ENCODE measurements at regions not wholly inside any gene's neighbourhood (a gene's known extent, or its start where the extent isn't known, plus 50 kb on each side); places are given as distances from the start of the nearest gene placed in this dataset.

GRCh38 chr3:28973609-28974008 lies 307.3 kb upstream of the RBMS3 start:
- no peaks in the 10 kb centered on the region for H3K36me3 ChIP-seq (ENCODE audit: control insufficient read depth in 3 of 3, insufficient read depth in 2 of 3, low read depth in 1 of 3, low read length in 3 of 3)
- no peaks in the 10 kb centered on the region for H3K4me1 ChIP-seq (ENCODE audit: control insufficient read depth in 3 of 3, insufficient read depth in 2 of 3, low read depth in 1 of 3, low read length in 2 of 3)
- H3K27ac ChIP-seq (ENCODE audit: low read depth in 1 of 3, low read length in 2 of 3): no peak overlapping the region
- FAIRE-seq: no peak
- DNase-seq: no peak
- H3K27me3 ChIP-seq (ENCODE audit: control insufficient read depth in 3 of 3, insufficient read depth in 3 of 3, low read length in 3 of 3): no peaks in the 10 kb centered on the region
- peaks cover 3 to 13% of the 10 kb centered on the region in 2 donors for H3K9me3 ChIP-seq (ENCODE audit: control insufficient read depth in 2 of 2, insufficient read depth in 1 of 2, low read depth in 1 of 2, low read length in 1 of 2)
- H3K4me3 ChIP-seq (ENCODE audit: low read depth in 1 of 3, low read length in 3 of 3): no peak overlapping the region

- FAIRE-seq (no peak), DNase-seq (no peak)
- 60 to 63% (median 63%) methylated on average over 3 of the region's 3 CpGs for WGBS, 3 donors
- H3K36me3 ChIP-seq (ENCODE audit: control insufficient read depth in 3 of 3, insufficient read depth in 2 of 3, low read depth in 1 of 3, low read length in 3 of 3): no peaks in the 10 kb centered on the region
- no peaks in the 10 kb centered on the region for H3K9me3 ChIP-seq (ENCODE audit: control insufficient read depth in 2 of 2, insufficient read depth in 1 of 2, low read depth in 1 of 2, low read length in 1 of 2)
- H3K4me1 ChIP-seq (ENCODE audit: control insufficient read depth in 3 of 3, insufficient read depth in 2 of 3, low read depth in 1 of 3, low read length in 2 of 3): no peaks in the 10 kb centered on the region
- H3K27ac ChIP-seq (ENCODE audit: low read depth in 1 of 3, low read length in 2 of 3): no peak overlapping the region
- no peaks in the 10 kb centered on the region for H3K27me3 ChIP-seq (ENCODE audit: control insufficient read depth in 3 of 3, insufficient read depth in 3 of 3, low read length in 3 of 3)
- no peak overlapping the region for H3K4me3 ChIP-seq (ENCODE audit: low read depth in 1 of 3, low read length in 3 of 3)
Observed at GRCh38 chr3:28978092-28978491, 302.8 kb upstream of the RBMS3 start.

- H3K36me3 ChIP-seq (ENCODE audit: control insufficient read depth in 3 of 3, insufficient read depth in 2 of 3, low read depth in 1 of 3, low read length in 3 of 3): no peaks in the 10 kb centered on the region
- FAIRE-seq: no peak
- no peak overlapping the region for H3K4me3 ChIP-seq (ENCODE audit: low read depth in 1 of 3, low read length in 3 of 3)
- H3K27ac ChIP-seq (ENCODE audit: low read depth in 1 of 3, low read length in 2 of 3): no peak overlapping the region
- no peaks in the 10 kb centered on the region for H3K9me3 ChIP-seq (ENCODE audit: control insufficient read depth in 2 of 2, insufficient read depth in 1 of 2, low read depth in 1 of 2, low read length in 1 of 2)
- no peaks in the 10 kb centered on the region for H3K4me1 ChIP-seq (ENCODE audit: control insufficient read depth in 3 of 3, insufficient read depth in 2 of 3, low read depth in 1 of 3, low read length in 2 of 3)
- 82 to 89% (median 88%) methylated on average over 1 of the region's 1 CpG for WGBS, 3 donors
- no peak for DNase-seq
- no peaks in the 10 kb centered on the region for H3K27me3 ChIP-seq (ENCODE audit: control insufficient read depth in 3 of 3, insufficient read depth in 3 of 3, low read length in 3 of 3)
Observed at GRCh38 chr3:28980131-28980530, 300.7 kb upstream of the RBMS3 start.

- no peaks in the 10 kb centered on the region for H3K9me3 ChIP-seq (ENCODE audit: control insufficient read depth in 2 of 2, insufficient read depth in 1 of 2, low read depth in 1 of 2, low read length in 1 of 2)
- H3K4me1 ChIP-seq (ENCODE audit: control insufficient read depth in 3 of 3, insufficient read depth in 2 of 3, low read depth in 1 of 3, low read length in 2 of 3): no peaks in the 10 kb centered on the region
- no peaks in the 10 kb centered on the region for H3K27me3 ChIP-seq (ENCODE audit: control insufficient read depth in 3 of 3, insufficient read depth in 3 of 3, low read length in 3 of 3)
- DNase-seq (no peak), FAIRE-seq (no peak)
- no peak overlapping the region for H3K27ac ChIP-seq (ENCODE audit: low read depth in 1 of 3, low read length in 2 of 3)
- H3K36me3 ChIP-seq (ENCODE audit: control insufficient read depth in 3 of 3, insufficient read depth in 2 of 3, low read depth in 1 of 3, low read length in 3 of 3): no peaks in the 10 kb centered on the region
- no peak overlapping the region for H3K4me3 ChIP-seq (ENCODE audit: low read depth in 1 of 3, low read length in 3 of 3)
Observed at GRCh38 chr3:28980631-28981030, 300.2 kb upstream of the RBMS3 start.

- FAIRE-seq: no peak
- H3K27me3 ChIP-seq (ENCODE audit: control insufficient read depth in 3 of 3, insufficient read depth in 3 of 3, low read length in 3 of 3): no peaks in the 10 kb centered on the region
- H3K4me1 ChIP-seq (ENCODE audit: control insufficient read depth in 3 of 3, insufficient read depth in 2 of 3, low read depth in 1 of 3, low read length in 2 of 3): no peaks in the 10 kb centered on the region
- DNase-seq: no peak
- peaks cover 0 to 2% of the 10 kb centered on the region in 2 donors for H3K9me3 ChIP-seq (ENCODE audit: control insufficient read depth in 2 of 2, insufficient read depth in 1 of 2, low read depth in 1 of 2, low read length in 1 of 2)
- WGBS, 3 donors: 85 to 94% (median 92%) methylated on average over 2 of the region's 2 CpGs
- H3K36me3 ChIP-seq (ENCODE audit: control insufficient read depth in 3 of 3, insufficient read depth in 2 of 3, low read depth in 1 of 3, low read length in 3 of 3): no peaks in the 10 kb centered on the region
- no peak overlapping the region for H3K4me3 ChIP-seq (ENCODE audit: low read depth in 1 of 3, low read length in 3 of 3)
- H3K27ac ChIP-seq (ENCODE audit: low read depth in 1 of 3, low read length in 2 of 3): no peak overlapping the region
Observed at GRCh38 chr3:28982906-28983305, 298.0 kb upstream of the RBMS3 start.

- Histone ChIP-seq H3K36me3 (ENCODE audit: control insufficient read depth in 3 of 3, insufficient read depth in 2 of 3, low read depth in 1 of 3, low read length in 3 of 3) (no peaks in the 10 kb centered on the region), H3K4me3 (ENCODE audit: low read depth in 1 of 3, low read length in 3 of 3) (no peak overlapping the region), H3K27me3 (ENCODE audit: control insufficient read depth in 3 of 3, insufficient read depth in 3 of 3, low read length in 3 of 3) (no peaks in the 10 kb centered on the region), H3K27ac (ENCODE audit: low read depth in 1 of 3, low read length in 2 of 3) (no peak overlapping the region), H3K4me1 (ENCODE audit: control insufficient read depth in 3 of 3, insufficient read depth in 2 of 3, low read depth in 1 of 3, low read length in 2 of 3) (no peaks in the 10 kb centered on the region), H3K9me3 (ENCODE audit: control insufficient read depth in 2 of 2, insufficient read depth in 1 of 2, low read depth in 1 of 2, low read length in 1 of 2) (peaks cover 0 to 6% of the 10 kb centered on the region in 2 donors)
- DNase-seq: no peak
- FAIRE-seq: no peak
Observed at GRCh38 chr3:28986922-28987321, 293.9 kb upstream of the RBMS3 start.

GRCh38 chr3:28989646-28990089 lies 291.2 kb upstream of the RBMS3 start:
- Histone ChIP-seq H3K36me3 (ENCODE audit: control insufficient read depth in 3 of 3, insufficient read depth in 2 of 3, low read depth in 1 of 3, low read length in 3 of 3) (no peaks in the 10 kb centered on the region), H3K4me1 (ENCODE audit: control insufficient read depth in 3 of 3, insufficient read depth in 2 of 3, low read depth in 1 of 3, low read length in 2 of 3) (no peaks in the 10 kb centered on the region), H3K27me3 (ENCODE audit: control insufficient read depth in 3 of 3, insufficient read depth in 3 of 3, low read length in 3 of 3) (no peaks in the 10 kb centered on the region), H3K27ac (ENCODE audit: low read depth in 1 of 3, low read length in 2 of 3) (no peak overlapping the region), H3K9me3 (ENCODE audit: control insufficient read depth in 2 of 2, insufficient read depth in 1 of 2, low read depth in 1 of 2, low read length in 1 of 2) (peaks cover 0 to 9% of the 10 kb centered on the region in 2 donors), H3K4me3 (ENCODE audit: low read depth in 1 of 3, low read length in 3 of 3) (no peak overlapping the region)
- no peak for DNase-seq
- WGBS, 3 donors: 40 to 80% (median 54%) methylated on average over 2 of the region's 2 CpGs
- FAIRE-seq: no peak

- Histone ChIP-seq H3K9me3 (ENCODE audit: control insufficient read depth in 2 of 2, insufficient read depth in 1 of 2, low read depth in 1 of 2, low read length in 1 of 2) (peaks cover 0 to 4% of the 10 kb centered on the region in 2 donors), H3K36me3 (ENCODE audit: control insufficient read depth in 3 of 3, insufficient read depth in 2 of 3, low read depth in 1 of 3, low read length in 3 of 3) (no peaks in the 10 kb centered on the region), H3K4me1 (ENCODE audit: control insufficient read depth in 3 of 3, insufficient read depth in 2 of 3, low read depth in 1 of 3, low read length in 2 of 3) (no peaks in the 10 kb centered on the region), H3K27me3 (ENCODE audit: control insufficient read depth in 3 of 3, insufficient read depth in 3 of 3, low read length in 3 of 3) (no peaks in the 10 kb centered on the region), H3K4me3 (ENCODE audit: low read depth in 1 of 3, low read length in 3 of 3) (no peak overlapping the region), H3K27ac (ENCODE audit: low read depth in 1 of 3, low read length in 2 of 3) (no peak overlapping the region)
- no peak for FAIRE-seq
- no peak for DNase-seq
- WGBS, 3 donors: 59 to 80% (median 66%) methylated on average over 6 of the region's 6 CpGs
Observed at GRCh38 chr3:28994161-28994905, 286.5 kb upstream of the RBMS3 start.

Measured in small intestine (tissue), 7 donors.